Uterus (tissue), 3 donors: ENCODE measurements at regions not wholly inside any gene's neighbourhood (a gene's known extent, or its start where the extent isn't known, plus 50 kb on each side); places are given as distances from the start of the nearest gene placed in this dataset.
A peak's percentile ranks its signal among the peaks of the same experiment; 100 is the strongest.

Experiments
- DNase-seq, 2 donors: peaks; one replicate each; pipeline ENCODE4 v3.0.0-alpha.2; 2019 to 2020
- H3K27ac ChIP-seq, 2 donors: fragments of 200-600 bp; sonication (generic); 1 replicate in 1 of 2; 2 replicates in 1 of 2; pipeline ENCODE4 v1.5.1; 2016 to 2018
- H3K27me3 ChIP-seq, 2 donors: fragments of 200-600 bp; sonication (generic); one replicate each; pipeline ENCODE4 v1.5.1; 2018 to 2019; ENCODE audit warnings: control low read depth in 1 of 2
- H3K36me3 ChIP-seq, 2 donors: fragments of 200-600 bp; sonication (generic); one replicate each; pipeline ENCODE4 v1.5.1; 2019; ENCODE audit warnings: control low read depth in 1 of 2
- H3K4me1 ChIP-seq, 2 donors: fragments of 200-600 bp; sonication (generic); one replicate each; pipeline ENCODE4 v1.5.1; 2018 to 2019; ENCODE audit warnings: control low read depth in 1 of 2
- H3K4me3 ChIP-seq, 2 donors: fragments of 200-600 bp; sonication (generic); 1 replicate in 1 of 2; 2 replicates in 1 of 2; pipeline ENCODE4 v1.5.1; 2018 to 2019; ENCODE audit warnings: mild to moderate bottlenecking in 1 of 2
- H3K9me3 ChIP-seq, 2 donors: fragments of 200-600 bp; sonication (generic); one replicate each; pipeline ENCODE4 v1.5.1; 2019; ENCODE audit warnings: control low read depth in 1 of 2
- CTCF ChIP-seq, 4 experiments: fragments of 200-600 bp in 2 of 4; fragments of 450-650 bp in 2 of 4; sonication (generic) in 2 of 4; IDR thresholded peaks; one replicate each; pipeline ENCODE4 v1.5.1; 2016 to 2019; ENCODE audit warnings: antibody characterized with exemption in 4 of 4, mild to moderate bottlenecking in 2 of 4, moderate library complexity in 1 of 4
- POLR2A ChIP-seq, 2 donors: fragments of 450-650 bp; IDR thresholded peaks; one replicate each; pipeline ENCODE4 v1.6.1; 2016; ENCODE audit warnings: antibody characterized with exemption in 2 of 2, mild to moderate bottlenecking in 1 of 2, moderate library complexity in 1 of 2
- intact Hi-C: fragments of 100-400 bp; cut with DNase I; formaldehyde crosslinking; loops from one replicate; pipeline ENCODE4 v1.15.1; 2023; ENCODE audit warnings: low total_unique reads
- donor health status: DM: yes; HTN: yes; CAD: no.

DNA sequence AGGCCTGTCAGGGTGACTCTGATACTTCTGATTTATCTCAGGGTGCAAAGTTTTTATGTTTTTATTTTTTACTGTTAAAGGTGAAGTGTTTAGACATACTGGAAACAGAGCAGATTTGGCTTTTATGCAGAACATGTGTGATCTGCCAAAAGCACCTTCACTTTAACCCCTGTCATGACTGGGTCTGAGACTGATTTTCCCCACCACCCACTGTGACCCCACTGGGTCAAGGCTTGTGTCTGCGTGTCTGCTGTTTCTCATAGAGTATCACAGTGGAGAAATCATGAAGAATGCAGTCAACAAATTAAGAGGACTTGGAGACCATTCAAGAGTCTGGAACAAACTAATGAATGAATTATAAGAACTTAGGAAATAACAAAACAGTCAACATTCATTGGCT is 131.2 kb downstream of the SPTSSA start:
- Histone ChIP-seq H3K27ac (no peak overlapping the region), H3K36me3 (no peaks in the 10 kb centered on the region), H3K4me3 (no peak overlapping the region), H3K9me3 (no peaks in the 10 kb centered on the region), H3K4me1 (no peaks in the 10 kb centered on the region), H3K27me3 (no peaks in the 10 kb centered on the region)
- no peak for TF ChIP-seq CTCF (IDR thresholded peaks at IDR 0.05)
- peak in 1 of 2 donors; percentile 26 for DNase-seq
- intact Hi-C loops, result no loop called here

DNA sequence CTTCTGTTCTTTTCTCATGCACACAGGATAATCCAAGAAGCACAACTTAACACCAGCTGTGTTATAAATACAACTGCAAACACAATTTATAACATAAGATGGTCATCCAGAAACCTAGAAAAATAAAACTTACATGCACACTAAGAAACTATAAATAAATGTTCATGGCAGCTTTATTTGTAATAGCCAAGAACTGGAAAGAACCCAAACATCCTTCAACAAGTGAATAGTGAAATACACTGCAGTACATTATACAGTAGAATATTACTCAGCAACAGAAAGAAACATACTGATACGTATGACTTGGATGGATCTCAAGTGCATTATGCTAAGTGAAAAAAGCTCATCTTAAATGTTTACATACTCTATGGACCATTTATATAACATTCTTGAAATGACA is 132.7 kb downstream of the SPTSSA start:
- no peak for DNase-seq
- H3K27me3 ChIP-seq, result no peaks in the 10 kb centered on the region
- no peaks in the 10 kb centered on the region for H3K4me1 ChIP-seq
- no peaks in the 10 kb centered on the region for H3K36me3 ChIP-seq
- TF ChIP-seq POLR2A (IDR thresholded peaks at IDR 0.05) (no peak), CTCF (IDR thresholded peaks at IDR 0.05) (no peak)
- no peak overlapping the region for H3K27ac ChIP-seq
- no peaks in the 10 kb centered on the region for H3K9me3 ChIP-seq
- intact Hi-C loops, result no loop called here
- no peak overlapping the region for H3K4me3 ChIP-seq

DNA sequence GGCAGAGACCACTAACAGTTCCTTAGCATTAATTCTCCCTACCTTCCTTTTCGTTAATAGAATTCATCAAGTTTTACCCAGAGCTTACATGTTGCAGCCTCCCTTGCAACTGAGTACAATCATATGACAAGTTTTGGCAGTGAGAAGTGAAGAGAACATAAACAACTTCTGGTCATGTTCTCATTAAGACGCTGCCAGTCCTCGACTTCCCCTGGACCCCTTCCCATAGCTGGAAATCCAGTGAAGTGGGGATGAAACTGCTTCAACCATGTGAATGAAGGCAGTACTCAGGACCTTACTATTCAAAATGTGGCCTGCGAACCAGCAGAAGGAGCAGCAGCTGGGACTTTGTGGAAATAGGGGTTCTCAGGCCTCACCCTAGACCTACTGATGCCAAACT is 133.9 kb downstream of the SPTSSA start:
- no peak for DNase-seq
- H3K4me3 ChIP-seq, result no peak overlapping the region
- H3K4me1 ChIP-seq, result no peaks in the 10 kb centered on the region
- no peaks in the 10 kb centered on the region for H3K9me3 ChIP-seq
- H3K36me3 ChIP-seq, result no peaks in the 10 kb centered on the region
- no peaks in the 10 kb centered on the region for H3K27me3 ChIP-seq
- TF ChIP-seq CTCF (IDR thresholded peaks at IDR 0.05), result no peak
- TF ChIP-seq POLR2A (IDR thresholded peaks at IDR 0.05), result no peak
- intact Hi-C loops, result no loop called here
- no peak overlapping the region for H3K27ac ChIP-seq

DNA sequence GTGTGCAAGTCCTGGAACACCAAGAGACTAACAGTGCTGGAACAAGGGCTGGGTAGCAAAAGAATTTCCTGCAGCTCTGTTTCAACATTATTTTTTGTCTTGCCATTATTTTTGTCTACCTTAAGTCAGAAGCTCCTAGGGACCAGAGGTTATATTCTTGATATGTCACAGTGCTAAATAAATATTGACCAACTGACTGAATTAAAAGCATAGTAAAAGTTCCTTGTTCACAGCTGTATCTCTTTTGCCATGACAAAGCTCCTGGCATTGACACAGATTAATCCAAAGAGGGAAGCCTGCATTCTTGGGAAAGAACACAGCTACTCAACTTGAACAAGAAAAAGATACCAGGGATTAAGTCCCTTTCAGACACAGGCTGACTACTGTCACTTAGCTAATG is 136.5 kb downstream of the SPTSSA start:
- intact Hi-C loops, result no loop called here
- H3K4me1 ChIP-seq, result no peaks in the 10 kb centered on the region
- no peak for TF ChIP-seq CTCF (IDR thresholded peaks at IDR 0.05)
- TF ChIP-seq POLR2A (IDR thresholded peaks at IDR 0.05), result no peak
- no peaks in the 10 kb centered on the region for H3K36me3 ChIP-seq
- no peaks in the 10 kb centered on the region for H3K27me3 ChIP-seq
- DNase-seq, result no peak
- H3K27ac ChIP-seq, result no peak overlapping the region
- H3K9me3 ChIP-seq, result no peaks in the 10 kb centered on the region
- H3K4me3 ChIP-seq, result no peak overlapping the region

DNA sequence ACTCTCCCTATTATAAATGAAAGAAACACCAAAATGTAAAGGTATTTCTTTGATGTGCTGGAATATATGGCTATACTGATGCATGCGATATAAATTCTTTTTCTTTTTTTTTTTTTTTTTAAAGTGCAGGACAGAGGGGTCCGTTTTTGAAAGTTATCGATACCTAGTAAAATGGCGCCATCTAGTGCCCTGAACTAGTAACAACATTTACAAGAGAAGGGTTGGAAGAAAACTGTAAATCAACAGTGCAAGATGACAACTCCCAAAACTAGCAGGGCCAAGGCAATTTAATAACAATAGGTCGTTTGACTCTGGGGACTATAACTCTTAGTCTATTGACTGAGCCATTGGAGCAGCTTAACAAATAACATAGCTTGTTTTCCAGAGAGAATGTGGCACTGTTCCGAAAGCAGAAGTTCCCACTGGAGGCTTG is 137.7 kb downstream of the SPTSSA start:
- no peaks in the 10 kb centered on the region for H3K27me3 ChIP-seq
- DNase-seq, result no peak
- TF ChIP-seq CTCF (IDR thresholded peaks at IDR 0.05), result peak; percentile 38 to 54 (median 48)
- TF ChIP-seq POLR2A (IDR thresholded peaks at IDR 0.05), result no peak
- no peaks in the 10 kb centered on the region for H3K9me3 ChIP-seq
- intact Hi-C loops, result no loop called here
- H3K4me3 ChIP-seq, result no peak overlapping the region
- H3K36me3 ChIP-seq, result no peaks in the 10 kb centered on the region
- no peak overlapping the region for H3K27ac ChIP-seq
- no peaks in the 10 kb centered on the region for H3K4me1 ChIP-seq
